ENCODE measurements at regions not wholly inside any gene's neighbourhood (a gene's known extent, or its start where the extent isn't known, plus 50 kb on each side); places are given as distances from the start of the nearest gene placed in this dataset.

- TF ChIP-seq EZH2 (IDR thresholded peaks at IDR 0.05; ENCODE audit: low read length, unreplicated experiment), result no peak
- no peak for TF ChIP-seq CTCF (conservative IDR thresholded peaks at IDR 0.05; ENCODE audit: low read depth, low read length)
- TF ChIP-seq EZH2phosphoT487 (IDR thresholded peaks at IDR 0.05; ENCODE audit: borderline replicate concordance, low read length), result no peak
Measured at GRCh38 chr2:240319221-240319854, 116.1 kb upstream of the GPC1 start.
